Keratinocyte (primary cell): ENCODE measurements at regions not wholly inside any gene's neighbourhood (a gene's known extent, or its start where the extent isn't known, plus 50 kb on each side); places are given as distances from the start of the nearest gene placed in this dataset.

Experiments
- EZH2 ChIP-seq: IDR thresholded peaks from one replicate; pipeline ENCODE4 v1.6.1; 2012; ENCODE audit warnings: inconsistent platforms, mild to moderate bottlenecking, low read length, moderate library complexity
- TF ChIP-seq, protein P1 (sequence below), 3 experiments: IDR thresholded peaks in 1 of 3; conservative IDR thresholded peaks in 1 of 3; optimal IDR thresholded peaks in 1 of 3; 2 replicates in 2 of 3; 3 replicates in 1 of 3; pipeline versions ENCODE3 to v1.5.1; 2011; ENCODE audit warnings: low read length in 3 of 3, mild to moderate bottlenecking in 3 of 3, moderate library complexity in 2 of 3, control low read depth in 1 of 3, inconsistent platforms in 1 of 3; ENCODE audit not compliant: insufficient read depth in 2 of 3; ENCODE audit errors: extremely low read depth in 1 of 3

DNA sequence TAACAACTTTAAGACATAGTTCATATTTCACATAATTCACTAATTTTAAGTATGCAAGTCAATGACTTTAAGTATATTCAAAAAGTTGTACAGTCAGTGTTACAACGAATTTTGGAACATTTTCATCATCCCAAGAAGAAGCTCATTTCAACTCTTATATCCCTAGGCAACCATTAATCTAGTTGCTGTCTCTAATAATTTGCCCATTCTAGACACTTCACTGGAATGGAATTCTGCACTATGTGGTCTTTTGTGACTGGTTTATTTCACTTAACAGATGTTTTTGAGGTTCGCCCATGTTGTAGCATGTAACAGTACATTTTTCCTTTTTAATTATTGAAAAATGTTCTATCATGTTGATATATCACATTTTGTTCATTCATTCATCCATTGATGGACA lies 104.2 kb upstream of the SPRED1 start:
- TF ChIP-seq EZH2 = no peak
- TF ChIP-seq, protein P1, sequence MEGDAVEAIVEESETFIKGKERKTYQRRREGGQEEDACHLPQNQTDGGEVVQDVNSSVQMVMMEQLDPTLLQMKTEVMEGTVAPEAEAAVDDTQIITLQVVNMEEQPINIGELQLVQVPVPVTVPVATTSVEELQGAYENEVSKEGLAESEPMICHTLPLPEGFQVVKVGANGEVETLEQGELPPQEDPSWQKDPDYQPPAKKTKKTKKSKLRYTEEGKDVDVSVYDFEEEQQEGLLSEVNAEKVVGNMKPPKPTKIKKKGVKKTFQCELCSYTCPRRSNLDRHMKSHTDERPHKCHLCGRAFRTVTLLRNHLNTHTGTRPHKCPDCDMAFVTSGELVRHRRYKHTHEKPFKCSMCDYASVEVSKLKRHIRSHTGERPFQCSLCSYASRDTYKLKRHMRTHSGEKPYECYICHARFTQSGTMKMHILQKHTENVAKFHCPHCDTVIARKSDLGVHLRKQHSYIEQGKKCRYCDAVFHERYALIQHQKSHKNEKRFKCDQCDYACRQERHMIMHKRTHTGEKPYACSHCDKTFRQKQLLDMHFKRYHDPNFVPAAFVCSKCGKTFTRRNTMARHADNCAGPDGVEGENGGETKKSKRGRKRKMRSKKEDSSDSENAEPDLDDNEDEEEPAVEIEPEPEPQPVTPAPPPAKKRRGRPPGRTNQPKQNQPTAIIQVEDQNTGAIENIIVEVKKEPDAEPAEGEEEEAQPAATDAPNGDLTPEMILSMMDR (optimal IDR thresholded peaks at IDR 0.05 in 1 of 3, IDR thresholded peaks at IDR 0.05 in 1 of 3, conservative IDR thresholded peaks at IDR 0.05 in 1 of 3; ENCODE audit: extremely low read depth in 1 of 3, insufficient read depth in 2 of 3, low read length in 3 of 3) = no peak
